ENCODE measurements at regions not wholly inside any gene's neighbourhood (a gene's known extent, or its start where the extent isn't known, plus 50 kb on each side); places are given as distances from the start of the nearest gene placed in this dataset.

GRCh38 chr16:6926762-6927161 lies 405.9 kb upstream of the RBFOX1 start:
- no peak for TF ChIP-seq EZH2 (IDR thresholded peaks at IDR 0.05)
- TF ChIP-seq POLR2AphosphoS5 (IDR thresholded peaks at IDR 0.05; ENCODE audit: borderline replicate concordance, low read depth, low read length) = no peak

Measured in SK-N-MC (cell line).